ENCODE measurements at regions not wholly inside any gene's neighbourhood (a gene's known extent, or its start where the extent isn't known, plus 50 kb on each side); places are given as distances from the start of the nearest gene placed in this dataset.

GRCh38 chr6:126821706-126822105 lies 296.8 kb upstream of the RSPO3 start:
- no peak overlapping the region for H3K4me3 ChIP-seq
- H3K27ac ChIP-seq, result no peak overlapping the region
- TF ChIP-seq POLR2A (IDR thresholded peaks at IDR 0.05) (no peak), EP300 (IDR thresholded peaks at IDR 0.05) (no peak), CTCF (IDR thresholded peaks at IDR 0.05) (no peak)
- no peaks in the 10 kb centered on the region for H3K4me1 ChIP-seq (ENCODE audit: insufficient read depth)
- intact Hi-C loops (cut with DNase I), result no loop called here
- H3K36me3 ChIP-seq, result no peaks in the 10 kb centered on the region
- 43 to 56% (median 50%) methylated on average over 2 of the region's 2 CpGs for WGBS, 3 donors
- no peak for DNase-seq
- no peaks in the 10 kb centered on the region for H3K9me3 ChIP-seq
- H3K27me3 ChIP-seq, result no peaks in the 10 kb centered on the region

GRCh38 chr6:126824226-126824625 lies 294.2 kb upstream of the RSPO3 start:
- no peak for DNase-seq
- TF ChIP-seq POLR2A (IDR thresholded peaks at IDR 0.05) (no peak), CTCF (IDR thresholded peaks at IDR 0.05) (no peak), EP300 (IDR thresholded peaks at IDR 0.05) (no peak)
- Histone ChIP-seq H3K27me3 (no peaks in the 10 kb centered on the region), H3K9me3 (no peaks in the 10 kb centered on the region), H3K4me1 (ENCODE audit: insufficient read depth) (no peaks in the 10 kb centered on the region), H3K27ac (no peak overlapping the region), H3K36me3 (no peaks in the 10 kb centered on the region), H3K4me3 (no peak overlapping the region)
- intact Hi-C loops (cut with DNase I), result no loop called here
- WGBS, 3 donors, result 29 to 60% (median 42%) methylated on average over 2 of the region's 2 CpGs

GRCh38 chr6:126824815-126825214 lies 293.7 kb upstream of the RSPO3 start:
- intact Hi-C loops (cut with DNase I), result no loop called here
- WGBS, 3 donors, result 87 to 92% (median 90%) methylated on average over 2 of the region's 2 CpGs
- Histone ChIP-seq H3K4me3 (no peak overlapping the region), H3K27ac (no peak overlapping the region), H3K9me3 (no peaks in the 10 kb centered on the region), H3K4me1 (ENCODE audit: insufficient read depth) (no peaks in the 10 kb centered on the region), H3K36me3 (no peaks in the 10 kb centered on the region), H3K27me3 (no peaks in the 10 kb centered on the region)
- TF ChIP-seq CTCF (IDR thresholded peaks at IDR 0.05) (no peak), EP300 (IDR thresholded peaks at IDR 0.05) (no peak), POLR2A (IDR thresholded peaks at IDR 0.05) (no peak)
- no peak for DNase-seq

GRCh38 chr6:126826166-126826714 lies 292.2 kb upstream of the RSPO3 start:
- intact Hi-C loops (cut with DNase I), result no loop called here
- TF ChIP-seq CTCF (IDR thresholded peaks at IDR 0.05) (no peak), POLR2A (IDR thresholded peaks at IDR 0.05) (no peak), EP300 (IDR thresholded peaks at IDR 0.05) (no peak)
- Histone ChIP-seq H3K27me3 (no peaks in the 10 kb centered on the region), H3K4me1 (ENCODE audit: insufficient read depth) (no peaks in the 10 kb centered on the region), H3K9me3 (no peaks in the 10 kb centered on the region), H3K36me3 (no peaks in the 10 kb centered on the region), H3K4me3 (no peak overlapping the region), H3K27ac (no peak overlapping the region)
- WGBS, 3 donors, result 54 to 60% (median 54%) methylated on average over 1 of the region's 1 CpG
- no peak for DNase-seq
